8988T (cell line): ENCODE measurements at regions not wholly inside any gene's neighbourhood (a gene's known extent, or its start where the extent isn't known, plus 50 kb on each side); places are given as distances from the start of the nearest gene placed in this dataset.

ENCODE experiments used
- DNase-seq: peaks from one replicate; pipeline ENCODE4 v3.0.0; 2011

DNA sequence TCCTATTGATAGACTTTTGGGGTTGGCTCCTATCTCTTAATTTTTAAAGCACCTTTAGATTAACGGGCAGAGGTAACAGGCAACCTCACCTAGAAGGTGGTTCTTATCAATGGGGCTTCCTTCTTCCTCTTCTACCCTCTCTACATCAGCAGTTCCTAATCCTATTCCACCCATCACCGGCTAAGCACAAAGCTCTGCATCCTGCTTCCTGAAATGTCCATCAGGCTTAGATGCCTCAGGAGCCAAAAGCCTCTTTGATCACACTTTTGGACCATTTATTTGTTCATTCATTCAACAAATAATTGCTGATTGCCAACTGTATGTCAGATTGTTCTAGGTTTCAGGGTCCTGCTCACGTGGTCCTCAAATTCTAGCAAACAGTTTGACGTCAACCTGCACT is 586.0 kb downstream of the TOX3 start:
- DNase-seq: no peak

DNA sequence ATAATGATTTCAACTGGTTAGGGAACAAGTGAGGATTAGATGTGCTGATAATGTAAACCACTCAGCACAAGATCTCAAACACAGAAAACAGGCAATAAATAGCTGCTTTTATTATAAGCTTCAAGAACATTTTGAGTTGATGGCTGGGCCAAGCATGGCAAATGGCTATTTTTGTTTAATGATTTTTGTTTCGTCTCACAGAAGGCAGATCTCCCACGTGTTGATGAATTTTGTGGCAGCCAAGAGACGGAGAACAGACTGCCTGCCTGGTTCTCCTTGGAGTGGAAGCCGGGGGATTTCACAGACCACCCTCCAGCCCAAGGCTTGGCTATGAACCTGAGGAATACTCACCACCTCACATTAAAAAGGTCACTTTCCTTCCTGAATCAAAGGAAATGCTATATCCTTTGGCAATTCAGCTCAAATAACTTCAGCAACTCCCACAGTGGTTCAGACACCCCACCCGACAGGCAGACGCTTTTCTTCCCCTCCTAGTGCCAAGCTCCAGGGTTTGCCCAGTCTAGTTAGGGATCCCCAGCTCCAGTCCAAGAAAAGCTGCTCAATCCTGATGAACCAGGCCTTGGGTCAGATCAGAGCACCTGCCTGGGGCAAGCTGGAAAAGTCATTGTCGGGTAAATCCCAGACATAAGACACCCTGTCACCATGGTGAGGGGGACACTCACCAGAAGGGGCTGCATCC is 593.5 kb downstream of the TOX3 start:
- DNase-seq: no peak

DNA sequence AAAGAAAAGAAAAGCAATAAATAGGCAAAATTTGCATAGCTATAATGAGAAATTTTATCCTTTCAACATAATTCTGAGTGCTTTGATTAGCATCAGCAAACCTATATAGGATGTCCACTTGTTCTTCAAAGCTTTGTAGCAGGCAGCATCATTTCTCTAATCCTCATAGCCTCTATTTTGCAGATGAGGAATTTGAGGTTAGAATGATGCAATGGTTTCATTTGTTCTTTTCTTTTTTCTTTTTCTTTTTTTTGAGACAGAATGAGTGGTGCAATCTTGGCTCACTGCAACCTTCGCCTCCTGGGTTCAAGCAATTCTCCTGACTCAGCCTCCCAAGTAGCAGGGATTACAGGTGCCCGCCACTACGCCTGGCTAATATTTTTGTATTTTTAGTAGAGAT is 594.4 kb downstream of the TOX3 start:
- DNase-seq: no peak

DNA sequence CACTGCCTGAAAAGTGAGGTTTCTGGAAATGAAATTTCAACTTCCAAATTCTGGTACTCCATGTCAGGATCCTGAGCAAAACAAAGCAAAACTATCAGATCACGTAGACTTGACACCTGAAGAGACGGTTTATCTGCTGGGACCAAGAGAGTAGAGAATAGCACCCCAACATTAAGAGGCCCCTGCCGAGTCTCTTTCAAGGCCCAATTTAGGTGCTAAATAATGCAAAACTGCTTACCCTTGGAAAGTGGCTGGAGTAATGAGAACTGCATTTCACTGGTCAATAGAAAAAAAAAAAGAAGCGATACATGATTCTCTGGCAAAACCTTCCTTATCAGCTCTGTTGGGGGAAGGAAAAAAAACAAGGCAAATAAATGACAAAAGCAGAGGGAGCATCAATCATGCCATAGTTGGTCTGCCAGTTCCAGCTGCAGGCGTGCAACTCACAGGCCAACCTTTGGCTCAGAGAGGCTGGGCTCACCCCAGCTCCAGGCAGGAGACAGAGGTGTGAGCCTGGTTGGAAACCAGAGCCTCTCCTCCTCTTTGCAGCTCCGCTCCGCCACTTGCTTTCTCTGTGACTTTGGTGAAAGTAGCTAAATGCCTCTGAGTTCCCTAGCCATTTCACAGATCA is 595.2 kb downstream of the TOX3 start:
- DNase-seq: no peak

DNA sequence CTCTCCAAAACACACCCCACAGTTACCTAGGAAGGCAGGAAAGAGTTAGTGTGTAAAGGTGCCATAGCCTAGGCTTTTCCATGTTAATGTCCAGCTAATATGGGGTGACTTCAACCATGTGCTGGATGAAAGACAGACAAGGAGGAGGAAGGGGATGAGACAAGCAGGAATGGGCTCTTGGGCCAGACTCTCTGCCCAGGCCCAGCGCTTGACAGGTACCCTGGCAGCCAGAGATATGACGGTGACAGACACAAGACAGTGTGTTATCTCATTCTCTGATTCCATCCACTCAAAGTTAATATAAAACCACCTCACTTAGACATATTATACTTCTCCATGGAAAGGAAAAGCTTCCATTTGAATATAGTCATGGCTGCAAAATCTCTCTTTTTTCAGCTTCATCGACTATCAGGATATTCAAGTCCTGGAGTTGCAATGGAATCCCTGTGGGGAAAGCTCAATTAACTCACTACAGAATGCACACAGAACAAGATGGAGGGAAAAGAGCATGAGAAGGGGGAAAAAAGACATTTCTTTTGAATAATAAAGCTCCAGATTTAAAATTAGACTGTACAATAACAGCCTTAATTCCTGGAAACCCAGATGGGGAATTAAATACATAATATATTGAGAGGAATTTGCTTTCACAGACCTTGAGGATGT is 596.7 kb downstream of the TOX3 start:
- no peak for DNase-seq

DNA sequence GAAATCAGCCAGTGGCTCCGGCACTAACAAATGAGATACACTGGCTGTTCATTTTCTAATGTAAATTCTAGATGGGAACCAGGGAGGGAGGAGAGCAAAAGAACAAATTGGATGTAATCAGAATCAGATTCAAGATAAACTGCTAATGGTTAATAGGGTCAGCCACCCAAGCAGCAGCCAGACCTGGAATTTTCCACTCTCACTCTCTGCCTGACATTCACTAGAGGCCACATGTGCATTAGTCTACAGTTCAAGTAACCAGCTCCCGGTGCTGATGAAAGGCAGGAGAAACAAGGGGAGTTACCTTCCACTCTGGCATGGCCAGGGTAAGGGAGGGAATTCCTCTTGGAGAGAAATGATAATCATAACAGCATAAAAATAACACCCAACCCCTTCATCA is 597.7 kb downstream of the TOX3 start:
- no peak for DNase-seq

DNA sequence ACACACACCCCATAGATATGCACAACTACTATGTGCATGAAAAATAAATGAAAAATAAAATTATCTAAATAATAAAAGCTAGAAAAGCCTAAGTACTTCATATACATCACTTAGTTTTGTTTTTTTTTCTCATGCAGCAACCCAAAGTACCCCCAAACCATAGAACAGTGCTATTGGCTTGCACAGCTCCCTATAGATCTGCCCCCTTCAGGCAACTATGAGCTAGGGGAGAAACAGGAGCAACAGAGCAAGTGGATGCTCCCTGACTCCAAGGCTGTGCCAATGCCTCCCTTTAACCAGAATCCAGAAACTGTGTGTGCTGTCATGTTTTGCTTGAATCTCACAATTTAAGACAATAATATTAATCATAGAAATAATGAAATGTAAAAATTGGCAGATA is 605.5 kb downstream of the TOX3 start:
- DNase-seq: no peak

DNA sequence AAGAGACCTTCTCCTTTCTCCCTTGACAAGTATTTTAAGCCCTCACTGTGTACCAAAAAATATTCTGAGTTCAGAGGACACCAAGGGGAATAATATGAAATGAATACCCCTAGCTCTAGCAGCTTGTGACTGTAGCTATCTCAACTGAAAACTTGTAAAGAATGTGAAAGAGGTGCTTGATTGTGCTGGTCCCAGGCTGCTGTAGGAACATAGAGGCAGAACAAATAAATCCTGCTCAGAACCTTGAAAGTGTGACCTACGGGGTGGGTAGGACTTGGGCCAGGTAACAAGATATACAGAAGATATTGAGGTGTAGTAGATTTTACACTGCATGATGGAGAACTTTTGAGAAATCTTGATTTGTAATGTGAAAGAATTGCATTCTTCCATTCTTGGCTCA is 606.8 kb downstream of the TOX3 start:
- DNase-seq: no peak

DNA sequence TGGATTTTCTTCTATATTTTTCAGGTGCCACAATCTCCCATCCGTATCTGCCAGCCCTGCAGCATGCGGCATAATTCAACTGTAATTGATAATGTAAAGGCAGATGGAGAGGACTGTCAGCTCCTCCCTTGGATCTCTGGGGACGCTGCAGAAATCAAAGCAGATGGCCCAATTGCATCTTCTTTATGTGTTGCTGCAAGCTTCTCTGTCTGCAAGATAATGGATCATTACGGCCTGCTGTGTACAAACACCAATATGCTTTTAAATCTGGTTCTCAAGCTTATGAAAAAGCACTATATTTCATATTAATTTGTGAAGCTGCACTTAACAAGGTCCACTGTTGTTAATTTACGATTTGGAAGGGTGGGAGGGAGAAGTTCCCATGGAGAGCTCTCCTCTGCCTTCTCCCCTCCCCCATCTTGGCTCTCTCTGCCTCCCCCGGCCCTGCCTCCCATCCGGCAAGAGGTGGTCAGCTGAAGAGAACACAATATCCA is 607.5 kb downstream of the TOX3 start:
- DNase-seq: no peak

DNA sequence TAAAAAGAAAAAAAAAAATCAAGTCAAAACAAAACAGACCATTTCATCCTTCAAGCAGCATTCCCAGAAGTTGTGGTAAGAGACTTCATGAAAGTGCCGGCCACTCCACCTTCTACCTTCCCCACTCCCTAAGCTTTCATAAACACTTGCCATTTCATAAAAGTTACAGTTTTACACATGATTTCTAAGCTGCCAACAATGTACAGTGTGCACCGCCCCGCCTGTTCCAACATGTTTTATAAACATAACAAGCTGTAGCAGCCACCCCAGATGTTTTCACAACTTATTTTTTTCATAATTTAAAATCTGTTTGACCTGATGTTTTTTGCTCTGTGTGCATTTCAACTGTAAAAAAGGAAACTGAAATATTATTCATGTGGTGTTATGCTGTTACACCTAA is 608.1 kb downstream of the TOX3 start:
- no peak for DNase-seq

DNA sequence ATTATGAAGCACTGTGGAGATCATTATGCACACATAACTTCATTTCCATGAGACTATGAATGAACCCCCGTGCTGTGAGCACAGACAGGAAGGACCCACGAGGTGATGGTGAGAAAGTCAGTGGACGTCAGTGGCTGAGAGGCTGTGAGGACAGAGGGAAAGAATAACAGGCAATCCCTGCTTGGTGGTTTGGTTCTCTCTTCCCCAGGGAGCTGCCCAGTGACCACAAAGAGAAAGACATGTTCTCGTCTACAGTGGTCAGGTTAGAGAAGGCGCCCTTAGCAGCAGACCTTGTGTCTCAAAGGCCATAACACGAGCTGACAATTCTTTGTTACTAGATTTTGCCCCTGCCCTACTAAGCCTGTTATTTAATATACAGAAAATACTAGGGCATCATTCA is 609.2 kb downstream of the TOX3 start:
- DNase-seq: no peak

DNA sequence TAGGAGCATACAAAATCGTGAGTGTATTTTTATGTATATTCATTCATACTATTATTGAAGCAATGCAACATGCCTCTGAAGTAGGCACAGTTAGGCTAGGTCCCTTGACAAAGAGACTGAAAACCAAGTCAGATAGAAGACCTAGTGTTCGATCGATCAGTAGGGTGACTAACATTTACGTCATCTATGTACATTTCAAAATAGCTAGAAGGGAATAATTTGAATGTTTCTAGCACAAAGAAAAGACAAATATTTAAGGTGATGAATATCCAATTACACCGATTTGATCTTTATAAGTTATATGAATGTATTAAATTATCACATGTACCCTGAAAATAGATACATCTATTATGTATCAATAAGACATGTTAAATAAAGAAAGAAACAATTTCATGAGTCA is 610.1 kb downstream of the TOX3 start:
- no peak for DNase-seq

DNA sequence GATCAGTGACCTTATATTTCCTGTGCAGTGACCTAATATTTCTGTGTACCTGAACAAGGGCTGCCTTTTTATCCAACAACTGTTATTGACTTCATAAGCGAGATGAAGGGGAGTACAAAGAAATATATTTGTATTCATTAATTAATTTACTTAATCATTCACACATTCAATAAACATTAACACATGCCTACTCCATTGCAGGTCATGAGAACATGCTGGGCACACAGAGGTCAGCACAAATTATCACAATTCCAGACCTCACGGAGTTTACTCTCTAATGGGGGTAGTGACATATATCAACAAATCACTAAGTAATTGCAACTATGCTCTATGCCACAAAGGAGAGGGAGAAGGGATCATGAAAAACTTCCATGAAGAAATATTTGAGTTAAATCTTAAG is 614.6 kb downstream of the TOX3 start:
- no peak for DNase-seq

DNA sequence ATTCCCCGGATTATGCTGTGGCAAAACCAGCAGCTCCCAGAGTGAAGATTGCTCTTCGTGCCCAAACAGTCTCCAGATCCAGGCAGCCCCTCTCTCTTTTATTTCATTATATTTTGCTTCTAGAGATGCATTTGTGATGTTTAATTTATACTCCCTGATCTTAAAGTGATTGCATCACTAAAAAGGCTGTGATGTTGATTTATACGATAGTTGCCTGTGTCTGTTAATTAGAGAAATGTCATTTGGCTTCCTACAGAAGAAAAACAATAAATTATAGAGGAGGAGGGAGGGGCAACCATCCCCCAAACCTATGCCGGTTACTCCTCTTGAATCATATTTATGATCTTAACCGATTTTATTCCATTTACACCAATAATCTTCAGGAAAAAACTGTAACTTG is 615.3 kb downstream of the TOX3 start:
- DNase-seq: no peak

DNA sequence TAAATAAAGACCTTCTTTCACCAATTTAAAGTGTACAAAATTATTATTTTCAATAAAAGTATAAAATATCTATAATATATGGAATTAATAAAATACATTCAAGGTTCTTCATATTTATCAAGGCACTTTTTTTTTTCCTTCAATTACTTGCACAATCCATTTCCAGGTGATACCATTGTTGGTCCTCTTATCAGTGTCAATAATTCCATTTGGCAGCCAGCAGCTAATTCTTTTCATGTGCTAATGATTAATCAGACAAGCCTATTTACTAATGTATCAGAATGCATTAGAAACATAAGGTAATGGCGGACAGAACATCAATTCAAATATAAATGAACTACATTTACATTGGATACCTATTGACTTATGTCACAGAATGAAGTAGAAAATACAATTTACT is 622.2 kb downstream of the TOX3 start:
- no peak for DNase-seq

DNA sequence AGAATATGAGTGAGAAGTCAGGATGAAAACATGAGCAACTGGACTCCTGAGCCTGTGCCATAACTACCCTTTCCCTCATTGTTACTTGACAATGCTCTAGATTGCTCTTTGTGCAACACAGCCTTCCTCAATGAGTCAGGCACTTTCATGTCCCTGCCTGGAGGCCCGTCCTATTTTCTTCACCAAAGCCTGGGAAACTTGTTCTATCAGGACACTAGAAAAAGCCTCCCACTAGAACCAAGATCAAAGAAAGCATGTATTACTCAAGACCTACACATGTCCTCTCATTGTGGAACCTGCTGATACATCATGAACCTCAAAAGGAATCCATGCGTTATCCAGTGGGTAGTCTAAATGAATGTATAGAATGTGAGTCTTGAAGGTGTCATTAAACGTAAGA is 624.5 kb downstream of the TOX3 start:
- DNase-seq: no peak

DNA sequence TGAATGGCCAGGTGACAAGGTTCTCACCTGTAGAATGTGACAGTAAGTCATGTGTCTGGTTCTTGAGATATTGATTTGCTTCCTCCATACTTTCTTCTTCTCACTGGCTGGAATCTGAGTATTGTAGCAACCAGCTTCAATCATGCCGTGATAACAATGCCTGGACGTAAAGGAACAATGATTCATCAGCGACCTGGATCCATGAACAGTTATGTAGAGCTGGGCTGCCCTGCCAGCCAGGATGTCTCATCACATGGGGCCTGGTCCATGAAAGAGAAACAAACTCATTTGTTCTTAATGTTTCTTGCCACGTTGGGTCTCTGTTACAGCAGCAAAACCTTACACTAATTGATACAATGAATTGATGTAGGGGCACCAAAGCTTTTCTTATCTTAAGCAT is 627.2 kb downstream of the TOX3 start:
- no peak for DNase-seq

DNA sequence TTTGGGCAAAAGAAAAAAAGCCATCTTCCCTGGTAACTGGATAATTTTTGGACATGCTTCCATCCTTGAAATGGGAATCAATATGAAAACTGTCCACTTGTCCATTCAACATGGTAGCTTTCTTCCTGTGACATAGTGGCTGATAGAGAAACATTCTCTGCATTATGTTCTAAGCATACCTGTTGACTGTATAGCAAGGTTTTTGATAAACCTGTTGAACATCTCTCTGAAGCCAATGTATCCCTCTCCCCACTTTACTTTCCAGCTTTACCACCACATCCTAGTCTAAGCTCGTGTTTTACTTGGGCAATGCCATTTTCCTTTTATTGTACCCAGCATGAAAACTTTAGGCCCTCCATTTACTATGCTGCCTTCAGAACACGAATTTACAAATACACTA is 630.1 kb downstream of the TOX3 start:
- no peak for DNase-seq

DNA sequence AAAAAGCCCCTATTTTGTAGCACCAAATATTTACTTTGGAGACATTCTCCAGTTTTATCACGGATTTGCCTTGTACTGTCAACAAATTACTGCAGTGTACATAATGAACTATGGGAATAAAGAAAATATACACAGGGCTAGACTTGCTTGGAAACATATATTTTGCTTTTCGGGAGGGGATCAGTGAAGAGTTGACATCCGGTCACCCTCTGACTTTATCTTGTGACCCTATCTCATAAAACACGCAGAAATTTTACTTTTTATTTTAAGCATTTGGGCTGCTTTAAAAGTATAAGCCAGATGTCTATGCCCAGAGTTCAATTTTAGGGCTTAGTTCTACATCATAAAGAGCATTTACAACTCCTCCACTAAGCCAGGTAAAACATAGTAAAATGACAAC is 630.7 kb downstream of the TOX3 start:
- DNase-seq: no peak

DNA sequence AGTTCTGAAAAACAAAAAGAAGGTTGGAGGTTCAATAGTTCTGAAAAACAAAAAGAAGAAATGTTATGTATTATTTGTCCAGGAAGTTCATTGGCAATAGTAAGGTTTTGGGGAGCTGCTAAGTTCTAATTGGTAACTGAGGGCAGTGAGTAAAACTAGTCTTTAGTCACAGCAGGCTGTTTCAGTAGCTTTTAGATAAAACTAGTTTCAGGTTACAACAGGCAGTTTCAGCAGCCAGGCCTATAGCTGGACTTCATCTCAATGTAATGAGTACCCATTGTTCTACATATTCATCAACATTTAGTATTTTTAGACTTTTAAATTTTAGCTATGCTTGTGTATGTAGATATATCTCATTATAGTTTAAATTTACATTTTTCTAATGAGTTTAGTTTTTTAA is 639.3 kb downstream of the TOX3 start:
- no peak for DNase-seq

DNA sequence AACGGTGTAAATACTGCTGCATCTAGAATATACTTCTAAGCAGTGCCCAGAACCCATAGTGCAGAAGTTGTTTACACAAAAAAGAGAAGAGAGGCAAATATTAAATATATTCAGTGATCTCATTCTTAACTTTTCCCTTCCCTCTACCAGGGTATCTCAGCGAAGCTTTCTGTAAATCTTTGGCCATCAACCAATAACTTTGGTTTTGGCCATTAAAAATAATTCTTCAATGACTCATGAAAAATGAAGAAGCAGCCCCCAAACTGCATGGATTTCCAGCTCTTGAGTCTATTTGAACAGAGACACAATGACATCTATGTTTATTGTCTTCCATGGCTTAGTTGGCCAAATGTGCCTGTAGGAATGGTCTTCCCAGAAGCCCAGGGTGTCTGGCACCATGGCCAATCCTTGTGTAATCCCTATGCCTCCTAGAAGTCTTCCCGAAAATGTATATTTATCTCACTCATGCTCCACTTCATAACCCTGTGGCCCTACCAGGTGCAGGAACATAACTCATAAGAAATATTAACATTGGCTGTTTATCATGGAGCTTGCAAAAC is 646.6 kb downstream of the TOX3 start:
- no peak for DNase-seq

DNA sequence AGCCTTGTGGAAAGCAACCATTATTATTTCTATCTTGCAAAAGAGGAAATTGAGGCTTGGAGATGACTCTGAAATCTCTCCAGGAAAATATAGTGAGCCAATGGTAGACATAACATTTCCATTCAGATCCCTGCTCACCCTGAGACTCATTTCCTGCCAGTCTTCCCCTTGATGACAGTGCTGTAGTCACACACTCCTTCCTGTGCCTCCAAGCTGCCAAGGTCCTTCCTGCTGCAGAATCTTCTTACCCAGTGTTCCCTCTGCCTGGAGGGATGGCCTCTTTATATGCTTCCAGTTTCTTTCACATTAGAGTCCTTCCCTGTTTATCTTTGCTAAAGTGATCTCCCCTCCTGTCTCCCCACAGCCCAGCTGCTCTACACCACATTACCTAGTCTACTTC is 648.1 kb downstream of the TOX3 start:
- DNase-seq: no peak

DNA sequence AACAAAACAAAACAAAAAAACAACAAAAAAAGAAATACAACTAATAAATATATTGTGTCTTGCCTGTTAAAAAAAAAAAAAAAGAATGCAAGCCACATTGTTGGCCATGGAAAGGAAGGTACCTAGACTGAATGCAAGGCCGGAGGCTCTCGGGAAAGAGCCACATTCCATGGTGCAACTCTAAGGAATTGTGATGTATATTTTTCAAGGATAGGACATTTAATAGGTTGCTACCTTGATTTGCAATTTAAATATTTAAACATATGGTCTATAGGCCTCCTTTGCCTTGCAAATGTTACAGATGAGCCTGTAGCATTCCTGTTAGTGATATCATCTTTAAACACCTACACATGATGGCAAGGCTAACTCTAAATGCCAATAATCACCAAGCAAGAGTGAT is 650.9 kb downstream of the TOX3 start:
- DNase-seq: no peak
